ENCODE measurements at regions not wholly inside any gene's neighbourhood (a gene's known extent, or its start where the extent isn't known, plus 50 kb on each side); places are given as distances from the start of the nearest gene placed in this dataset.

DNA sequence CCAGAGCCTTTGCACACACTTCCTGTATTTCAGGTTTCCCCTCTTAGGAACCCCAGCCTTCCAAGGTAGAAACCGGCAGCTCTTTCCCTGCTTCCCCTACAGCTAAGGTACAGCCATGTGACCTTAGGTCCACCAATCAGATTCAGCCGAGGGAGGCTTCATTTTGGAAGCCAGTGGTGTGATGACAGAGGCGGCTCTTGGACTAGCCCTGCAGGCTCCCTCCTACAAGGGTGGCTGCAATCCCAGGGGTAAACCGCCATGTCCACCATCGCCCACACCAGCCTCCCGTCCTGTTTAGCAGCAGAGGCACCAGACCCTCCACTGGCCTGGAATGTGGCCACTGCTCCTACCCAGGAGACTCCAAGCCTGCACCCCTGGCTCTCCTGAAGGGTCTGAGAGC, 65.6 kb downstream of the SERPINA3 start:
- TF ChIP-seq, protein P1, sequence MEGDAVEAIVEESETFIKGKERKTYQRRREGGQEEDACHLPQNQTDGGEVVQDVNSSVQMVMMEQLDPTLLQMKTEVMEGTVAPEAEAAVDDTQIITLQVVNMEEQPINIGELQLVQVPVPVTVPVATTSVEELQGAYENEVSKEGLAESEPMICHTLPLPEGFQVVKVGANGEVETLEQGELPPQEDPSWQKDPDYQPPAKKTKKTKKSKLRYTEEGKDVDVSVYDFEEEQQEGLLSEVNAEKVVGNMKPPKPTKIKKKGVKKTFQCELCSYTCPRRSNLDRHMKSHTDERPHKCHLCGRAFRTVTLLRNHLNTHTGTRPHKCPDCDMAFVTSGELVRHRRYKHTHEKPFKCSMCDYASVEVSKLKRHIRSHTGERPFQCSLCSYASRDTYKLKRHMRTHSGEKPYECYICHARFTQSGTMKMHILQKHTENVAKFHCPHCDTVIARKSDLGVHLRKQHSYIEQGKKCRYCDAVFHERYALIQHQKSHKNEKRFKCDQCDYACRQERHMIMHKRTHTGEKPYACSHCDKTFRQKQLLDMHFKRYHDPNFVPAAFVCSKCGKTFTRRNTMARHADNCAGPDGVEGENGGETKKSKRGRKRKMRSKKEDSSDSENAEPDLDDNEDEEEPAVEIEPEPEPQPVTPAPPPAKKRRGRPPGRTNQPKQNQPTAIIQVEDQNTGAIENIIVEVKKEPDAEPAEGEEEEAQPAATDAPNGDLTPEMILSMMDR (IDR thresholded peaks at IDR 0.05), result no peak
- TF ChIP-seq EZH2phosphoT487 (IDR thresholded peaks at IDR 0.05) (no peak), EZH2 (IDR thresholded peaks at IDR 0.05) (no peak)

Measured in neural progenitor cell (in vitro differentiated cells).